GM12878 (cell line): ENCODE measurements at regions not wholly inside any gene's neighbourhood (a gene's known extent, or its start where the extent isn't known, plus 50 kb on each side); places are given as distances from the start of the nearest gene placed in this dataset.

Experiments used
- ATAC-seq: fragments of 200-7000 bp; cut with Tn5 transposase; 3 replicates; pipeline ENCODE4 v1.9.1; 2020; ENCODE audit warnings: mild to moderate bottlenecking, moderate library complexity
- BruUV-seq: library from RNA; stranded (reverse); fragments of 400-500 nt; replicated peaks from 2 replicates; lab custom pipeline; 2021; lab: Mats Ljungman, UMichigan
- CTCF ChIA-PET: fragments of 300-600 bp; sonication (Branson Sonifier 250); formaldehyde crosslinking; extraction: SDS; loops from one replicate; lab custom pipeline; 2021; ENCODE audit warnings: inconsistent platforms; lab: Yijun Ruan, JAX
- POLR2A ChIA-PET: fragments of 350-600 bp; formaldehyde crosslinking; extraction: SDS; loops from one replicate; lab custom pipeline; 2021; ENCODE audit warnings: inconsistent platforms; lab: Charles Lee
- RAD21 ChIA-PET: fragments of 300-600 bp; sonication (Branson Sonifier 250); formaldehyde crosslinking; loops from one replicate; lab custom pipeline; 2023; ENCODE audit warnings: antibody characterized with exemption; ENCODE audit not compliant: unreplicated experiment; lab: Charles Lee
- SMC1A ChIA-PET: fragments of 300-600 bp; sonication (Branson Sonifier 250); formaldehyde crosslinking; loops from one replicate; lab custom pipeline; 2023; ENCODE audit not compliant: unreplicated experiment, uncharacterized antibody; lab: Charles Lee
- DNase-seq: peaks from one replicate; pipeline ENCODE4 v3.0.0-alpha.2; 2011; ENCODE audit warnings: low read depth, low spot score
- FAIRE-seq: peaks from 3 replicates; lab custom pipeline; 2011; peaks lifted over from hg19 to GRCh38; lab: Jason Lieb, UNC
- H2AFZ ChIP-seq: 2 replicates; pipeline ENCODE4 v1.6.0; 2011; ENCODE audit warnings: low read depth, low read length, control low read depth; ENCODE audit not compliant: control insufficient read depth
- H3K27ac ChIP-seq: 2 replicates; pipeline ENCODE4 v1.5.1; 2011; ENCODE audit warnings: control low read depth; ENCODE audit not compliant: control insufficient read depth, insufficient read depth
- H3K27me3 ChIP-seq, 2 experiments: replicated peaks in 1 of 2; 2 replicates each; pipeline versions ENCODE4 v1.6.0 to v1.6.1; 2011; ENCODE audit warnings: low read length in 1 of 2; ENCODE audit not compliant: control insufficient read depth in 2 of 2, insufficient read depth in 2 of 2
- H3K36me3 ChIP-seq, 2 experiments: 2 replicates each; pipeline ENCODE4 v1.5.1; 2011; ENCODE audit warnings: low read length in 1 of 2; ENCODE audit not compliant: control insufficient read depth in 2 of 2, insufficient read depth in 2 of 2
- H3K4me1 ChIP-seq: 2 replicates; pipeline ENCODE4 v1.6.1; 2011; ENCODE audit warnings: mild to moderate bottlenecking, low read length, moderate library complexity, mixed read lengths; ENCODE audit not compliant: control insufficient read depth, insufficient read depth
- H3K4me2 ChIP-seq: 2 replicates; pipeline ENCODE4 v1.6.0; 2011; ENCODE audit warnings: control low read depth; ENCODE audit not compliant: control insufficient read depth, insufficient read depth
- H3K4me3 ChIP-seq: fragments of 200-600 bp; sonication (generic); 2 replicates; pipeline ENCODE4 v1.5.1; 2016
- H3K79me2 ChIP-seq: 2 replicates; pipeline ENCODE4 v1.6.0; 2011; ENCODE audit warnings: low read length; ENCODE audit not compliant: control insufficient read depth, insufficient read depth
- H3K9ac ChIP-seq: 2 replicates; pipeline ENCODE4 v1.8.0; 2011; ENCODE audit warnings: low read length, control low read depth, mixed read lengths; ENCODE audit not compliant: control insufficient read depth, insufficient read depth
- H3K9me3 ChIP-seq: replicated peaks from 3 replicates; pipeline ENCODE4 v1.5.1; 2011; ENCODE audit warnings: mild to moderate bottlenecking, low read length; ENCODE audit not compliant: control insufficient read depth, insufficient read depth
- H4K20me1 ChIP-seq: 2 replicates; pipeline ENCODE4 v1.6.0; 2011; ENCODE audit not compliant: control insufficient read depth, insufficient read depth
- EED ChIP-seq: sonication (generic); IDR thresholded peaks from 2 replicates; pipeline ENCODE4 v1.6.1; 2016; ENCODE audit warnings: antibody characterized with exemption, low read depth
- RAD21 ChIP-seq: IDR thresholded peaks from 2 replicates; pipeline ENCODE4 v1.6.1; 2011; ENCODE audit warnings: mild to moderate bottlenecking, low read depth, low read length, moderate library complexity; ENCODE audit not compliant: insufficient read depth
- SP1 ChIP-seq: IDR thresholded peaks from one replicate; pipeline ENCODE4 v1.6.1; 2011; ENCODE audit warnings: low read depth, low read length
- WGBS: methylation state at CpG from one replicate; pipeline ENCODE4 v1.1.6; 2016; ENCODE audit warnings: low lambda C conversion rate; ENCODE audit not compliant: insufficient replicate concordance, insufficient coverage; ENCODE audit errors: missing lambda C conversion rate; 5-methylcytosine and 5-hydroxymethylcytosine counted together
- in situ Hi-C: fragments of 300-500 bp; cut with MboI; formaldehyde crosslinking; loops from 9 replicates; pipeline ENCODE4 v1.14.3; 2018; ENCODE audit warnings: mixed read lengths
- intact Hi-C: fragments of 100-400 bp; cut with micrococcal nuclease; formaldehyde crosslinking; loops from one replicate; pipeline ENCODE4 v1.14.2; 2022; ENCODE audit not compliant: unreplicated experiment

DNA sequence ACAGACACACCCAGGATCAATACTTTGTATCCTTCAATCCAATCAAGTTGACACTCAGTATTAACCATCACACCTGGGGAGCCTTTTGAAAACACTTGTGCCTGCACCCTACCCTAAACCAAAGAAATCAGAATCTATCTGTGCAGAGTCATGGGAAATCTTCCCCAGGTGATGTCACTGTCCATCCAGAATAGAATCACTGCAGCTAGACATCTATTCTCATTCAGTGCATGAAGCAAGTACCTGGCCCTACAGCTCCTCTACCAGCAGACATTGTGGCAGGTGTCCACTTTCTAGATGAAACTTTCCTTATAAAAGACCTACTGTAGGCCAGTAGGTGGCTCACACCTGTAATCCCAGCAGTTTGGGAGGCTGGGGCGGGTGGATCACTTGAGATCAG, 262.4 kb upstream of the MARCKS start:
- ATAC-seq (no peak), DNase-seq (no peak), FAIRE-seq (no peak)
- Histone ChIP-seq H2AFZ (no peak overlapping the region), H3K4me2 (no peak overlapping the region), H4K20me1 (no peaks in the 10 kb centered on the region), H3K27me3 (no peaks in the 10 kb centered on the region), H3K79me2 (no peaks in the 10 kb centered on the region), H3K4me1 (no peaks in the 10 kb centered on the region), H3K9ac (no peak overlapping the region), H3K36me3 (no peaks in the 10 kb centered on the region), H3K4me3 (no peak overlapping the region), H3K9me3 (no peaks in the 10 kb centered on the region), H3K27ac (no peak overlapping the region)
- TF ChIP-seq RAD21 (peak; percentile 45; the same call in 1 of the 2 replicates), EED (no peak)
- 94% methylated on average over 1 of the region's 1 CpG for WGBS
- ChIA-PET RAD21 (interaction anchor here (1.0 to 2.0 kb wide), 2 partner anchors 33 to 284 kb away, joined by 3 to 5 read pairs; no protein-coding TSS in a partner anchor), SMC1A (no interaction called here), POLR2A (no interaction called here), CTCF (no interaction called here)
- intact Hi-C loops (no loop called here), in situ Hi-C loops (no loop called here)
- no TSS peak for BruUV-seq

DNA sequence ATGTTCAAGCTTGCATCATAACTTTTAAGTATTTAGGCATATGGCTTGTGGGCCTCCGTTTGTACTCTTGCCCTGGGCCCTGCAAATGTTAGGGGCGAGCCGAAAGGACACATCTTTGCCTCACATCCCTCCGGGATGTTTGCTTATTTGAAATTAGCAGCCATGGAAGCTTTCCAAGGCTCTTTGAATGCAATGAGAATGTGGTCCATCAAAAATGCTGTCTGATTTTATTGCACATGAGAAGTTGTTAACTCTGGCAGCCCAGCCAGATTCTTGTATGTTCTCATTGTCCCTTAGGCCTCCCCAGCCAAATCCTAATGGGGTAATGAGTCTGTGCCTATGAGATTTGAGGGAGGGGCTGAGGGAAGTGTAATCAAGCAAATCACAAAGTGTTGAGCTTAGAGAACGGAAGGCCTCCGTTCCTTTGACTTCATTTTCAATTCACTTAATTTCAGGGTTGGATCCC, 261.2 kb upstream of the MARCKS start:
- Histone ChIP-seq H4K20me1 (no peaks in the 10 kb centered on the region), H3K27me3 (no peaks in the 10 kb centered on the region), H3K36me3 (no peaks in the 10 kb centered on the region), H3K27ac (no peak overlapping the region), H3K4me3 (no peak overlapping the region), H3K9ac (no peak overlapping the region), H2AFZ (no peak overlapping the region), H3K4me2 (no peak overlapping the region), H3K79me2 (no peaks in the 10 kb centered on the region), H3K9me3 (peaks cover 4% of the 10 kb centered on the region; the same call in 1 of the 3 replicates), H3K4me1 (no peaks in the 10 kb centered on the region)
- no TSS peak for BruUV-seq
- SMC1A ChIA-PET = interaction anchor here (0.9 to 3.2 kb wide), 5 partner anchors 9 to 289 kb away, joined by 3 to 25 read pairs (median 9); no protein-coding TSS in a partner anchor
- TF ChIP-seq SP1 = no peak
- 96% methylated on average over 6 of the region's 6 CpGs for WGBS
- DNase-seq (no peak), FAIRE-seq (no peak), ATAC-seq (no peak)
- RAD21 ChIA-PET = interaction anchor here (1.5 to 2.0 kb wide), 2 partner anchors 30 to 283 kb away, joined by 4 to 5 read pairs; no protein-coding TSS in a partner anchor
- in situ Hi-C loops (no loop called here), intact Hi-C loops (no loop called here)
- CTCF ChIA-PET = interaction anchor here (0.6 kb wide), 1 partner anchor 40 kb away, joined by 3 read pairs; no protein-coding TSS in a partner anchor
- POLR2A ChIA-PET = no interaction called here
